ENCODE measurements at regions not wholly inside any gene's neighbourhood (a gene's known extent, or its start where the extent isn't known, plus 50 kb on each side); places are given as distances from the start of the nearest gene placed in this dataset.

GRCh38 chr1:164948101-164948500, 389.1 kb downstream of the PBX1 start:
- ChIA-PET POLR2A (no interaction called here), CTCF (no interaction called here)
- H3K36me3 Mint-ChIP-seq: no peaks in the 10 kb centered on the region
- H3K27me3 Mint-ChIP-seq: no peaks in the 10 kb centered on the region
- H3K36me3 ChIP-seq (ENCODE audit: insufficient read depth, low read length): no peaks in the 10 kb centered on the region
- H3K4me3 ChIP-seq (ENCODE audit: low read length): no peak overlapping the region
- no peaks in the 10 kb centered on the region for H3K4me1 ChIP-seq (ENCODE audit: insufficient read depth, low read length)
- DNase-seq: no peak
- peaks cover 16 to 48% (median 27%) of the 10 kb centered on the region in 5 donors for H3K9me3 Mint-ChIP-seq
- no peak overlapping the region for H3K4me3 Mint-ChIP-seq
- no peaks in the 10 kb centered on the region for H3K27me3 ChIP-seq (ENCODE audit: insufficient read depth, low read length, poor library complexity, severe bottlenecking)
- H3K9me3 ChIP-seq (ENCODE audit: low read length): no peaks in the 10 kb centered on the region
- H3K27ac Mint-ChIP-seq: no peak overlapping the region
- no peak overlapping the region for H3K27ac ChIP-seq (ENCODE audit: low read depth, low read length)
- no peaks in the 10 kb centered on the region for H3K4me1 Mint-ChIP-seq

- Histone ChIP-seq H3K9me3 (ENCODE audit: low read length) (no peaks in the 10 kb centered on the region), H3K4me1 (ENCODE audit: insufficient read depth, low read length) (no peaks in the 10 kb centered on the region), H3K36me3 (ENCODE audit: insufficient read depth, low read length) (no peaks in the 10 kb centered on the region), H3K4me3 (ENCODE audit: low read length) (no peak overlapping the region), H3K27me3 (ENCODE audit: insufficient read depth, low read length, poor library complexity, severe bottlenecking) (no peaks in the 10 kb centered on the region), H3K27ac (ENCODE audit: low read depth, low read length) (no peak overlapping the region)
- H3K27me3 Mint-ChIP-seq: peaks cover 0 to 3% of the 10 kb centered on the region in 2 donors
- POLR2A ChIA-PET: no interaction called here
- no peak overlapping the region for H3K27ac Mint-ChIP-seq
- H3K9me3 Mint-ChIP-seq: peaks cover 1 to 12% (median 8%) of the 10 kb centered on the region in 5 donors
- no peak for DNase-seq
- CTCF ChIA-PET: no interaction called here
- no peaks in the 10 kb centered on the region for H3K36me3 Mint-ChIP-seq
- H3K4me3 Mint-ChIP-seq: no peak overlapping the region
- H3K4me1 Mint-ChIP-seq: no peaks in the 10 kb centered on the region
Observed at GRCh38 chr1:164937291-164937690, 378.3 kb downstream of the PBX1 start.

GRCh38 chr1:164932580-164932979, 373.6 kb downstream of the PBX1 start:
- CTCF ChIA-PET: no interaction called here
- H3K9me3 Mint-ChIP-seq: peaks cover 0 to 4% (median 3%) of the 10 kb centered on the region in 5 donors
- Histone ChIP-seq H3K4me1 (ENCODE audit: insufficient read depth, low read length) (no peaks in the 10 kb centered on the region), H3K9me3 (ENCODE audit: low read length) (no peaks in the 10 kb centered on the region), H3K27me3 (ENCODE audit: insufficient read depth, low read length, poor library complexity, severe bottlenecking) (no peaks in the 10 kb centered on the region), H3K27ac (ENCODE audit: low read depth, low read length) (no peak overlapping the region), H3K36me3 (ENCODE audit: insufficient read depth, low read length) (no peaks in the 10 kb centered on the region), H3K4me3 (ENCODE audit: low read length) (no peak overlapping the region)
- DNase-seq: no peak
- no peaks in the 10 kb centered on the region for H3K36me3 Mint-ChIP-seq
- H3K27ac Mint-ChIP-seq: no peak overlapping the region
- H3K4me3 Mint-ChIP-seq: no peak overlapping the region
- POLR2A ChIA-PET: no interaction called here
- peaks cover 0 to 3% of the 10 kb centered on the region in 2 donors for H3K27me3 Mint-ChIP-seq
- no peaks in the 10 kb centered on the region for H3K4me1 Mint-ChIP-seq

GRCh38 chr1:164930833-164931232, 371.8 kb downstream of the PBX1 start:
- Mint-ChIP-seq H3K9me3 (peaks cover 0 to 3% (median 0%) of the 10 kb centered on the region in 5 donors), H3K4me3 (no peak overlapping the region), H3K27ac (no peak overlapping the region), H3K27me3 (peaks cover 0 to 3% of the 10 kb centered on the region in 2 donors), H3K4me1 (no peaks in the 10 kb centered on the region), H3K36me3 (no peaks in the 10 kb centered on the region)
- CTCF ChIA-PET: interaction anchor here (1.1 kb wide), 1 partner anchor 41 kb away, joined by 3 read pairs; no protein-coding TSS in a partner anchor
- Histone ChIP-seq H3K27me3 (ENCODE audit: insufficient read depth, low read length, poor library complexity, severe bottlenecking) (no peaks in the 10 kb centered on the region), H3K4me1 (ENCODE audit: insufficient read depth, low read length) (no peaks in the 10 kb centered on the region), H3K27ac (ENCODE audit: low read depth, low read length) (no peak overlapping the region), H3K36me3 (ENCODE audit: insufficient read depth, low read length) (no peaks in the 10 kb centered on the region), H3K9me3 (ENCODE audit: low read length) (no peaks in the 10 kb centered on the region), H3K4me3 (ENCODE audit: low read length) (no peak overlapping the region)
- no peak for DNase-seq
- POLR2A ChIA-PET: no interaction called here

- Mint-ChIP-seq H3K9me3 (peaks cover 0 to 3% (median 0%) of the 10 kb centered on the region in 5 donors), H3K27me3 (peaks cover 0 to 1% of the 10 kb centered on the region in 2 donors), H3K36me3 (no peaks in the 10 kb centered on the region), H3K4me1 (no peaks in the 10 kb centered on the region), H3K27ac (peak overlapping the region in 1 of 8 donors; percentile 69), H3K4me3 (no peak overlapping the region)
- DNase-seq: no peak
- Histone ChIP-seq H3K9me3 (ENCODE audit: low read length) (no peaks in the 10 kb centered on the region), H3K27ac (ENCODE audit: low read depth, low read length) (no peak overlapping the region), H3K36me3 (ENCODE audit: insufficient read depth, low read length) (no peaks in the 10 kb centered on the region), H3K27me3 (ENCODE audit: insufficient read depth, low read length, poor library complexity, severe bottlenecking) (no peaks in the 10 kb centered on the region), H3K4me3 (ENCODE audit: low read length) (no peak overlapping the region), H3K4me1 (ENCODE audit: insufficient read depth, low read length) (no peaks in the 10 kb centered on the region)
- POLR2A ChIA-PET: no interaction called here
- CTCF ChIA-PET: interaction anchor here (1.1 kb wide), 1 partner anchor 41 kb away, joined by 3 read pairs; no protein-coding TSS in a partner anchor
Observed at GRCh38 chr1:164930241-164930640, 371.3 kb downstream of the PBX1 start.

GRCh38 chr1:164928232-164928812, 369.3 kb downstream of the PBX1 start:
- Histone ChIP-seq H3K36me3 (ENCODE audit: insufficient read depth, low read length) (no peaks in the 10 kb centered on the region), H3K9me3 (ENCODE audit: low read length) (no peaks in the 10 kb centered on the region), H3K27me3 (ENCODE audit: insufficient read depth, low read length, poor library complexity, severe bottlenecking) (no peaks in the 10 kb centered on the region), H3K4me1 (ENCODE audit: insufficient read depth, low read length) (no peaks in the 10 kb centered on the region), H3K4me3 (ENCODE audit: low read length) (no peak overlapping the region), H3K27ac (ENCODE audit: low read depth, low read length) (no peak overlapping the region)
- peaks cover 0 to 8% (median 0%) of the 10 kb centered on the region in 5 donors for H3K9me3 Mint-ChIP-seq
- H3K36me3 Mint-ChIP-seq: no peaks in the 10 kb centered on the region
- POLR2A ChIA-PET: no interaction called here
- CTCF ChIA-PET: no interaction called here
- H3K27ac Mint-ChIP-seq: no peak overlapping the region
- H3K4me1 Mint-ChIP-seq: no peaks in the 10 kb centered on the region
- no peak for DNase-seq
- no peak overlapping the region for H3K4me3 Mint-ChIP-seq
- H3K27me3 Mint-ChIP-seq: no peaks in the 10 kb centered on the region

- CTCF ChIA-PET: no interaction called here
- DNase-seq: no peak
- Histone ChIP-seq H3K9me3 (ENCODE audit: low read length) (no peaks in the 10 kb centered on the region), H3K36me3 (ENCODE audit: insufficient read depth, low read length) (no peaks in the 10 kb centered on the region), H3K4me3 (ENCODE audit: low read length) (no peak overlapping the region), H3K27ac (ENCODE audit: low read depth, low read length) (no peak overlapping the region), H3K27me3 (ENCODE audit: insufficient read depth, low read length, poor library complexity, severe bottlenecking) (no peaks in the 10 kb centered on the region), H3K4me1 (ENCODE audit: insufficient read depth, low read length) (no peaks in the 10 kb centered on the region)
- POLR2A ChIA-PET: no interaction called here
- no peaks in the 10 kb centered on the region for H3K27me3 Mint-ChIP-seq
- H3K9me3 Mint-ChIP-seq: peaks cover 0 to 7% (median 6%) of the 10 kb centered on the region in 5 donors
- H3K4me3 Mint-ChIP-seq: peak overlapping the region in 1 of 7 donors; percentile 23
- H3K36me3 Mint-ChIP-seq: no peaks in the 10 kb centered on the region
- no peaks in the 10 kb centered on the region for H3K4me1 Mint-ChIP-seq
- no peak overlapping the region for H3K27ac Mint-ChIP-seq
Observed at GRCh38 chr1:164926107-164926506, 367.1 kb downstream of the PBX1 start.

GRCh38 chr1:164922585-164922984, 363.6 kb downstream of the PBX1 start:
- ChIA-PET CTCF (no interaction called here), POLR2A (no interaction called here)
- Mint-ChIP-seq H3K27me3 (peaks cover 0 to 2% of the 10 kb centered on the region in 2 donors), H3K4me1 (no peaks in the 10 kb centered on the region), H3K4me3 (no peak overlapping the region), H3K9me3 (peaks cover 0 to 7% (median 6%) of the 10 kb centered on the region in 5 donors), H3K36me3 (no peaks in the 10 kb centered on the region), H3K27ac (no peak overlapping the region)
- H3K36me3 ChIP-seq (ENCODE audit: insufficient read depth, low read length): no peaks in the 10 kb centered on the region
- H3K9me3 ChIP-seq (ENCODE audit: low read length): no peaks in the 10 kb centered on the region
- H3K27ac ChIP-seq (ENCODE audit: low read depth, low read length): no peak overlapping the region
- H3K4me3 ChIP-seq (ENCODE audit: low read length): no peak overlapping the region
- H3K4me1 ChIP-seq (ENCODE audit: insufficient read depth, low read length): no peaks in the 10 kb centered on the region
- H3K27me3 ChIP-seq (ENCODE audit: insufficient read depth, low read length, poor library complexity, severe bottlenecking): no peaks in the 10 kb centered on the region
- DNase-seq: no peak
